ENCODE measurements at regions not wholly inside any gene's neighbourhood (a gene's known extent, or its start where the extent isn't known, plus 50 kb on each side); places are given as distances from the start of the nearest gene placed in this dataset.

DNA sequence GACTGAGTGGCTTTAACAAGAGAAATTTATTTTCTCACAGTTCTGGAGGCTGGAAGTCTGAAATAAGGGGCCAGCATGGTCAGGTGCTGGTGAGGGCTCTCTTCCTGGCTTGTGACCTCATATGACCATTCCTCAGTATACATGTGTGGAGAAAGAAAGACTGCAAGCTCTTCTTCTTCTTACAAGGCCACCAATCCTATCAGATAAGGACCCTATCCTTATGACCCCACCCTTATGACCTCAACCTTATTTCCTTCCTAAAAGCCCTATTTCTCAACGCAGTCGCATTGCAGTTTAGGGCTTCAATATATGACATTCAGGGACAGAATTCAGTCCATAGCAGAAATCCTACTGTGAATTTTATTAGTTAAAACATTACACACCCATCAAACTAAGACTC is 124.4 kb upstream of the RAG2 start:
- TF ChIP-seq, protein P1, sequence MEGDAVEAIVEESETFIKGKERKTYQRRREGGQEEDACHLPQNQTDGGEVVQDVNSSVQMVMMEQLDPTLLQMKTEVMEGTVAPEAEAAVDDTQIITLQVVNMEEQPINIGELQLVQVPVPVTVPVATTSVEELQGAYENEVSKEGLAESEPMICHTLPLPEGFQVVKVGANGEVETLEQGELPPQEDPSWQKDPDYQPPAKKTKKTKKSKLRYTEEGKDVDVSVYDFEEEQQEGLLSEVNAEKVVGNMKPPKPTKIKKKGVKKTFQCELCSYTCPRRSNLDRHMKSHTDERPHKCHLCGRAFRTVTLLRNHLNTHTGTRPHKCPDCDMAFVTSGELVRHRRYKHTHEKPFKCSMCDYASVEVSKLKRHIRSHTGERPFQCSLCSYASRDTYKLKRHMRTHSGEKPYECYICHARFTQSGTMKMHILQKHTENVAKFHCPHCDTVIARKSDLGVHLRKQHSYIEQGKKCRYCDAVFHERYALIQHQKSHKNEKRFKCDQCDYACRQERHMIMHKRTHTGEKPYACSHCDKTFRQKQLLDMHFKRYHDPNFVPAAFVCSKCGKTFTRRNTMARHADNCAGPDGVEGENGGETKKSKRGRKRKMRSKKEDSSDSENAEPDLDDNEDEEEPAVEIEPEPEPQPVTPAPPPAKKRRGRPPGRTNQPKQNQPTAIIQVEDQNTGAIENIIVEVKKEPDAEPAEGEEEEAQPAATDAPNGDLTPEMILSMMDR (conservative IDR thresholded peaks at IDR 0.05; ENCODE audit: low read length), result no peak
- TF ChIP-seq EZH2phosphoT487 (IDR thresholded peaks at IDR 0.05; ENCODE audit: borderline replicate concordance, low read depth, low read length), result no peak

Measured in OCI-LY7 (cell line).